ENCODE measurements at regions not wholly inside any gene's neighbourhood (a gene's known extent, or its start where the extent isn't known, plus 50 kb on each side); places are given as distances from the start of the nearest gene placed in this dataset.

DNA sequence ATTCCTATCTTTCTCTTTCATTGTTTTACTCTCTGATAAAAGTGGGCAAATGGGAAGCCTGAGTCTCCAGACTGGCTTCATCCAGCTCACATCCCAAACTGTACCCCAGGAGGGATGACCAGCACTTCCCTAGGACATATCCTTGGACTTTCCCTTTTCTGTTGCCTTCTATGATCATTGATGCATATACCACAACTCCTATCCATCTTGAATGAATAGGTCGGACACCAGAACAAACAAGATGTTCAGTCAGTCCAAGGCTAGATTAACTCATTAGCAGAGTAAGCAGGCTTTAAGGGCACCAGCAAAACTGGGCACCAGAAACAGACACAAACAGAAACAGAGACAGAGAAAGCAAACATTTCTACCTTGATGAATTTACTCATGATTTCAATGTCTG is 159.1 kb upstream of the RGMB start:
- DNase-seq (ENCODE audit: low spot score): no peak

DNA sequence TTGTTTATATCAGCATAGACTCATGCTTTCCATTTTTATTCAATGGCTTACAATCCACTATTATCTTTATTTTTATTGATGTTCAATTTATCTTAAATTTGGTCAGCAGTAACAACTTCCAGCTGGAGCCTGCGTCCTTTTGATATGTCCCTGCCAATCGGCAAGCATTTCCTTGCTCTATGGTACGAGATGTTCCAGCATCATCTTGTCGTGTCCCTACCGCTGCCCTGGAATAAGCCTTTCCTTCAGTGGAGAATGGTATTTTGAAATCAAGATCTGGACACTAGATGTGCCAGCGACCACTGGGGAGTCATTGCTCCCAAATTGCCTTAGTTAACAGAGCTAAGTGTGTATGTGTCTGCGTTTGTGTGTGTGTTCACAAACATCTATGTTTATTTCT is 151.6 kb upstream of the RGMB start:
- no peak for DNase-seq (ENCODE audit: low spot score)

DNA sequence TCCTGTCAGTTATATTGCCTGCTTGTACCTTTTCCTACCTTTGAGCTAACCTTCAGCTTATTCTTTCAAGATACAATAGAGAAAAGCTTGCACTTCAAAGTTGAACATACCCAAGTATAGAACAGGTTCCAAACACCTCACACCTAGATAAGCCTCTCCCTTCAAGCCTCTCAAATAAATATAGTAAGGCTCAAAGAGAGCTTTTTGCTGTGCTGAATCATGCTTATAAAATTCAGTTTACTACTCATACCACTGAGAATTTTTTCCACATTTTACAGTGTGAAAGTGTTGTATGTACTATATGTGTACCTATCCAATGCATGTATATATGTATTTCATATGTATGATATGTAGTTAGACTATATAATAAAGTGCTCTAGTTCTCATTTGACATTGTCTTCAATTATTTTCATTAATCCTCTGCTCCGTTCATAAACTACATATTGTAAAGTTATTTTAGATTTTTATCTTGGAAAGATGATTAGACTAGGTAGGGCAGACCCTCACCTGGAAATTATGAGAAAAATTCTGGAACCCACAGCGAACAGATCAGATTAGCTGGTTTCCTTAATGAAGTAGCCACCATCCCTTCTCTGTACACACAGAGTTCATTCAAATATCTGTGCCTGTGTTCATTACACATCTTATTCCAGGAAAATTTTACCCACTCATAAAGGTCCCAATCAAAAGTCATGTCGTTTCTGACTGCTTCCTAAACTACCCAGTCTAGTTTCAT is 149.2 kb upstream of the RGMB start:
- no peak for DNase-seq (ENCODE audit: low spot score)

DNA sequence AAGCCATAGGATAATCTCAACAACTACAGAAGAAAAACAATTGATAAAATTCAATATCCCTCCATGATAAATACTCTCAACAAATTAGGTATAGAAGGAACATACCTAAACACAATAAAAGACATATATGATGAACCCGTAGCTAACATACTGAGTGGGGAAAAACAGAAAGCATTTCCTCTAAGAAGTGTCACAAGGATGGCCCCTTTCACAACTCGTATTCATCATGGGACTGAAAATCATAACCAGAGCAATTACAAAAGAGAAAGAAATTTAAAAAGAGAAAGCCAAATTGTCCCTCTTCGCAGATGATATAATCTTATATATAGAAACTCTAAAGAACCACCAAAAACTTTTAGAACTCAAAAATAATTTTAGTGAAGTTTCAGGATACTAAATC is 146.3 kb upstream of the RGMB start:
- no peak for DNase-seq (ENCODE audit: low spot score)

DNA sequence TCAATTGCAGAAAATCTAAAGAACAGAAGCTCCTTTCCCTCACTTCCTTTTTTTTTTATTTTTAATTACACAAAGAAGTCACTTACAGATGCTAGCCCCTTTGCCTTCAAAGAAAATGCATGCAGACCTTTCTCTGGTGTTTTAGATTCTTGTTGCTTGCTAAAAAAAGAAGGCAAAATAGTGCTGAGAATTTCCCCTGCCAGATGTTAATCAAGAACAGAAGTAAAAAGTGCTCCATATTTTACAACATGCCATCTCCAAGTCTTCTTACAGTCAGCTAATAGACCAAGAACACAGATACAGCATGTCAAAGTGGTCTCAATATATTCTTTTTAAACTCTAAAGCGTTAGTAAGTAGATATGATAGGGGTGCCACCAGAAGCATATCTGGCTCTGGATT is 142.8 kb upstream of the RGMB start:
- DNase-seq (ENCODE audit: low spot score): no peak

DNA sequence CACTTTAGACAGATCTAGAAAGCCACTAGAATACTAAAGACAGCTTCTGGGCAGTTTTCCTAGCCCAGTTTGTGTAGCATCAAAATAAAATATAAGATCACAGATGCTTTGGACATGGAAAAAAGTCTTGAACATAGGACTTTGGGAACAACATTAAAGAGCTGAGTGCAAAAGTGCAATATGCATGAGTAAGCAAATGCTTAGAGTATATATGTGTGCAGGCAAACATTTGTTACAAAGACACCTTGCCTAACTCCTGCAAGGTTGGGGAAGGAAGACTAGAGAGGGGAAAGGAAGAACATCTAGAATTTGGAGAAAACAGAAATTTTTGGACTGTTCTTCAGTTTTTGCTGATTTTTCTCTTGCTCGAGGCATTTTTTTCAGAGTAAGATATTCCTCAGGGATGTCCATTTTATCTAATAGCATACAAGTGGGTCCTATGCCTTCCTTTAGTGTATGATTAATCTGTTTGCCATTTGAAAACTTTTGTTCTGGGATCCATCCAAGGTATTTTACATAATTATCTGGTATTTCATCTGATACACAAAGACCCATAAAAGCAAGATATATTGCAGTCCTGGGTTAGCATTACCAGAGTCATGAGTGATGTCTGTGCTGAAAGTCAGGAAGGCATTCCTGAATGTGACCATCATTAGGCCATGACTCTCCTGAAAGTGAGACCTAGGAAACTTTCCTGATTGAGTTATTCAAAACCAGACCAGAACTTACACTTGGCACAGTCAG is 142.0 kb upstream of the RGMB start:
- peak; percentile 14 for DNase-seq (ENCODE audit: low spot score)

DNA sequence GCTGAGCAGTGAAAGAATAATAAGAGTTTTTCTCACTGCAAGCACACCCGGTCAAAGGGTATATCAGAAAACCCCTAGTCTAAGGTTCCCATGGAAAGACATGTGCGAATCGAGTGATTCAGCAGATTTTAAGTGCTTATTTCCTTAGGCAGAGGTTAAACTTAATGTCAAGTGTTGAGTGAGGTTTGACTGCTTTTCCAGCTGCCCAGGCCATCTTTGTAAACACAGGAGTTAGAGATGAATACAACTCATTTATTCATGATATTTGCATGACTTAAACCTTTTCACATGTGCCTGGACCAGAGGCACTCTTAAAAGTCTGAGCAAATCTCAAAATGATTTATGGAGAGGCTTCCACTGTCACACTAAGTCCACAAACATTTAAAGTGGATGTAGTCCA is 137.8 kb upstream of the RGMB start:
- DNase-seq (ENCODE audit: low spot score): no peak

DNA sequence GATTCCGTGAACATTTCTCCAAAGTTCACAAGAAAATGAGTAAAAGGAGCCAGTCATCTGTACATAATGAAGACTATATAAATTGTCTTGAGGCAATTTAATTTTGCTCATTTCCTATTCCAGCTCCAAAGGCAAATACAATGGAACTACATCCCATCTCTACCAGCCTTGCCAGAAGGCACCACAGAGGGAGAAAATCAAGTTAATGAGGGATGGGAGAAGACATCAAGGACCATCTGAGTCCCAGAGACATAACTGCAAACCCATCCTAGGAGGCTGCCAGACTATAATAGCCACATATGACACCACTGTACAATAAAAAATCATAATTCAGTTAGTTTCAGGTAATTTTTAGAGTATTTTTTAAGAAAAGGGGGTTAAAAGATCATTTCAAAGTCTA is 136.3 kb upstream of the RGMB start:
- no peak for DNase-seq (ENCODE audit: low spot score)

DNA sequence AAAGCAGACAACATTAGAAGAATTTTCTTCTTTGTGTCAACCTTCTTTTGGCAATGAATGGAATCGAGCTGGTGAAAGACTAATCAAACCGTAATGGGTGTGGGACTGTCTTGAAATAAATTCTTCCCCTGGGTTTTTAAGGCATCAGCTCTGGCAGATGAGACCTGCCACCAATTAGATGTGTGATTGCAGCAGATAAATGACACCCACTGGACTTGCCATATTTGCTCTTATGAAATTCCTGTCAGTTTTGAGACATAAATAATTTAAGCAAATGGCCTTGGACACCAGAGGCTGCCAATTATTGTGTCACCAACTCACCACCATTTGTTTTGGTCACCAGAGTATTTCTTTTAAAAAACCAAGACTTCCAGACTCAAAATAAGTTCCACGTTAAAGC is 135.9 kb upstream of the RGMB start:
- DNase-seq (ENCODE audit: low spot score): no peak

DNA sequence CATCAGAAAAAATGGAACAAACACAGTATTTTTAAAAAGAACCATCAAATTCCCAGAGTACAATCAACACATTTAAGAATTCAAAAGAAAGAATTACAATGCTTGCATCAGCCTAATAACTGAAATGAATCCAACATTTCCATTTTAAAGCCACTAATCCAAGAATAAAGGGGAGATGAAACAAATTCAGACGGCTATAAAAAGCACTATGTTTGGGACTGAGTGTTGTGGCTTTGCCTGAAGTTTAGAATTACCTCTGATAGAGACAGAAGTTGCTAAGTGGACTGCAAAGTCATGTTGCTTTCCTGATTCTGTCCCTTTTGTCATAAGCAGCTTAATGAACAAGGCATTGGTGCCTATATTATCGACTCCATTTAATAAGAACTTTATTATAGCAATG is 135.4 kb upstream of the RGMB start:
- DNase-seq (ENCODE audit: low spot score): no peak

DNA sequence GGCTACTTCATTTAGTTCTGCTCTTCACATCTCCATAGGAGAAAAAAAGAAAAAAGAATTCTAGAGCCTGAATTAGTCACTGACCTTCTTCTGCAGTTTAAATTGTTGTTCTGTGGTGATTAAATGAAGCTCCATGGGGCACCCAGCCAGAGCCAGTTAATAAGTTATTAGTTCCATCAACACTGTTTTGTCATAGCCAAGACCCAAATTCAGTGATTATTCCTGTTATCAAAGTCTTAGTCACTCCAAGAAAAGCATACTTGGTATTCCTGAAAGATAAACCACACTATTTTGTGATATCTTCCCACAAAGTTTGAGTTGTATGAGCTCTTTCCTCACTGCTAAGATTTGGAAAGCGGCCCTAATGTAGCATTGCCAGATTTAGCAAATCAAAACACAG is 134.8 kb upstream of the RGMB start:
- peak; percentile 10 for DNase-seq (ENCODE audit: low spot score)

DNA sequence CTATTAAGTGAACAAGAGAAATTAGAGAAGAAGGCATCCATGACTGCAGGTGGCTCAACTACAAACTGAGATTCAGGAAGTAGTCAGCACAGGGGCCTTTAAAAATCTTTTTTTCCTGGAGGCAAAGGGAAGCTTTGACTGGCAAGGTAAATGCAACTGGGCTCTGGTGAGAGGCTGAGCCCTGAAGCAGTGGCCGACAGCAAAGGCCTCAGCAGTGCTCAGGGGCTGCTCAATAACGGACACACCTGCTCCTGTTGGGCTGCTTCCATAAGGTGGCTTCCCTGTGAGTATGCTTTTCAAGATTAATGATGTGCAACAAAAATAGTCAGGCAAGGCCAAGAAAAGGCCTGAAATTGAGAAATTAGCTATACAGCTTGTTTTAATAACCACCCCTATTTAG is 134.2 kb upstream of the RGMB start:
- DNase-seq (ENCODE audit: low spot score): no peak

DNA sequence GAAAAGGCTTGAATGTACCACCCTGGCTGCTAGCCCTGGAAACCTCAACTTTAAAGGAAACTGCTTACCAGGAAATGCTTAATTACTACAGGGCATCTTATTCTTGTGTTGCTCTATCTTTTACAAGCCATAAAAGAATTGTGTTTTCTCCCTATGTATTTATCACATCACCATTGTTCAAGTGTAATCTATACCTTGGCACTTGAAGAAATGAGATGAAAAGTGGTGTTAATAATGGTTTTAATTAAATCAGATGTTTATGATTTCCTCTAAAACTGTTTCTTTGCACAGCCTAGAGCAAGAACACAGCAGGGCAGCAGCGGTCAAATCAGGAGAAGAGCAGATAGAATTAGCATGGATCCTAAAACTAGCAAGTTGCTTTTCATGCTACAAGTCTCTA is 131.8 kb upstream of the RGMB start:
- DNase-seq (ENCODE audit: low spot score): no peak

DNA sequence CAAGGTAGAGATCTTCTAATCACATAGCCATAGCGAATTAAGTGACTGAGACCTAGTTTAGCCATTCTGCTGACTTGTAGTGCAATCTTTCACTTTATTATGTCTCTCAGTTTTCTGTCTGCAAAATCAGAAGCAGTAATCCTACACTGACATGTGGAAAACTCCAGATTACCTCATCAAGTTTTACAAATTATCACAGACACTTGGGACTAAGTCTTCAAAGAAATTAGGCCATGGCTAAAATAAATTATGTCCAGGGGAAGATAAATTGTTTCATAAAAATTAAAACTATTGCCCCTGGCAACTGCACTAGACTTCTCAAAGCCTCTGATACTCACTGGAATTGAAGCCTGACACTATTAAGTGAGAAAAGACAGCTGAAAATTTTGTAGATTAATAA is 129.9 kb upstream of the RGMB start:
- no peak for DNase-seq (ENCODE audit: low spot score)

DNA sequence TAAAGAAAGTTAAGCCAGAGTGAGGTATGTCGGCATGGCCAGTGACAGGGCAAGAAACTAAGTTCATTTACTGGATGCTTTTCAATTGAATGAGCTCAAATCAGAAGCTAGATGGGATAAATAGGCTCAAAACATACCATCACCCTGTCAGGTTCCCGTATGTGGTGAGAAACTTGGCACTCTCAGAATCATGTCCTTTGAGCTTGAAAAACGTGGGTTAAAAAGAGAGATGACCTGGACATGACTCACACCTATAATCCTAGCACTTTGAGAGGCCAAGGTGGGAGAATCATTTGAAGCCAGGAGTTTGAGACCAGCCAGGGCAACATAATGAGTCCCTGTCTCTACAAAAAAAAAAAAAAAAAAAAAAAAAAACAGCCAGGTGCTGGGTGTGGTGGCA is 121.7 kb upstream of the RGMB start:
- no peak for DNase-seq (ENCODE audit: low spot score)

DNA sequence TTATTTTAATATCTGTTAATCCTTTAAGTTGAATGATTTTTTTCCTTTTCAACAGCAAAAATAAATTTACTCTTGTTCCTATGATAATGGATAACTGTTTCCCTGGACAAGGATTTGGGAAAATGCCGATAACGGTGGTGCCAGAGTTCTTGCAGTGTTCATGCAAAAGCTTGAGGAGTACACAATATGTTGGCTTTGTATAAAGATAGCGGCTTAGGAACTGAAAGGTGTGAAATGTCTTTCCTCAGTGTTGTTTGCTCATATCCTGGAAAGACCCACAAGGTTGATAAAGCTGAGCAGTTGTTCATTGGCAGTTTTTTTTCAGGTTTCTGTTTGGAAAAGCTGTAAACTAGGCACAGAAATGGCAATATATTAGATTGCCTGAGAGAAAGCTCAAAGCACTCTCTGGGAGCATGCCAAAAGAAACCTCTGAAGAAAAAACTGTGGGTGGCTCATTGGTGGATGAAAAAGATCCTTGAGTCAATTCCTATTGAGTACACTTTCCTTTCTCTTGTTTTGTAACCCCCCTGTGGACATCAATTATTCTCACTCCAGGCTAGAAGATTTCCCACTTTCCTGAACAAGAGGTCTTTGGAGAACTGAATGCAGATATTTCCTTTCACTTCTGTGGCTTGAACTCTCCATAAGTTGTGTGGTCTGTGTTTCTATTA is 117.2 kb upstream of the RGMB start:
- DNase-seq (ENCODE audit: low spot score): no peak

DNA sequence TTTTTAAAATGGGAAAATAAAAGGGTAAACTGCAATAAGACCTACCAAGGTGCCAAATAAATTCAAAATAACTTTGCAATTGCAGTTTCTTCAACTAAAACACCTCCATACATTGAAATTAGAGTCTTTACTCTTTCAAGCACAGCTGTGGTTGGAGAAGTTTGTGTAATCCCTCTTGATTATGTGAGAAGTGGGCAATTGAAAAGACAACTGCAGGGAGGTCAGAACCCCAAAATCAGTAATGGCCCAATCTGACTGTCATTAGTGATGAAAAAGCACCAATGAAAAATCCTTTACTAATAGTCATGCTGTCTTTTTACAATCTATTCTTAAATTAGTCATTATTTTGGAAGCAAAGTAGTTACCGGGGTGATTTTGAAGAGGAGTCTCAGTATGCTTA is 116.7 kb upstream of the RGMB start:
- DNase-seq (ENCODE audit: low spot score): no peak

DNA sequence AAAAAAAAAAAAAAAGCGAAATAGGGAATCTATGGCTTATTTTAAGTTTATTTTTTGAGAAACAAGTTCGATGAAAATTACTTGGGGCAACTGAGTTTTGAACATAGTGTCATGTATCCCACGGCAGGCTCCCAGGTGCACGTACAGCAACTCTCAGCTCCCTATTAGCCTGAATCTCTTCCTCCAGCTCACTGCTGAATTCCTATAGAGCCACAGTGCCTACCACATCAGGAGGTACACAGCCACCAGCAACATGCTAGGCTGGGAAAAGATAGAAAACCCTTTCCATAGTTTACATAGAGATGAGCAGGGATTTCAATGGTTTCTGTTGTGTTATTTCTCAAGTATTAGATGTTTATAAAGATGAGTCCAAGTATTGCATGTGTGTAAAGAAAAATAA is 115.9 kb upstream of the RGMB start:
- no peak for DNase-seq (ENCODE audit: low spot score)

DNA sequence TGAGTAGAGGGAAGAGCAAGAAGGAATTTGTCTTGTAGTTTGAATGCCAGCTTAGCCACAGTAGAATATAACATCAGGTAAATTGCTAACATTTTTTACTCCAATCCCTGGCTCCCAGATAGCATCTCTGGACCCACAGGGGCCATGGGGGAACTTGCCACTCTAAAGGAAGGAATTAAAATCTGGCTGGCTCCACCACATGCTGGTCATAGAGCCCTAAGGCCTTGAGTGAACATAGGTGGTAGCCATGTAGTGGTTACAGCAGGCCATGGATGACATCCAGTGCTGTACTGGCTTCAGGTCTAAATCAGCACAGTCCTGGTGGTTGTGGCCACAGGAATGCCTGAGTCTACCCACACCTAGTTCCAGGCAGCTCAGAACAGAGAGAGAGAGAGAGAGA is 109.9 kb upstream of the RGMB start:
- no peak for DNase-seq (ENCODE audit: low spot score)

DNA sequence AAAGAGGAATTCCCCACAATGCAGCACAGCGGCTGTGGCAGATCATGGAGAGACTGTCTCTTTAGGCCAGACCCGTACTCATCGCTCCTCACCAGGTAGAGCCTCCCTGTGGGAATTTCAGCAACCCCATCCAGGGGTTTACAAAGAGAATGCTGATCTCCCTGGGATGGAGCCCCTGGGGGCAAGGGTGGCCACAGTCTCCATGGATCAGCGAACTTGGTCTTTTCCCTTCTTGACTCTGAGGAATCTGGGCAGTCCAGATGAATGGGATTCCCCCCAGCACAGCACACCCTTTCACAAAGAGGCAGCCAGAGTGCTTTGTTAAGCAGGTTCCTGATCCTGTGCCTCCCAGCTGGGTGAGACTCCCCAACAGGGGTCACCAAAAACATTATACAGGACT is 108.7 kb upstream of the RGMB start:
- DNase-seq (ENCODE audit: low spot score): no peak

DNA sequence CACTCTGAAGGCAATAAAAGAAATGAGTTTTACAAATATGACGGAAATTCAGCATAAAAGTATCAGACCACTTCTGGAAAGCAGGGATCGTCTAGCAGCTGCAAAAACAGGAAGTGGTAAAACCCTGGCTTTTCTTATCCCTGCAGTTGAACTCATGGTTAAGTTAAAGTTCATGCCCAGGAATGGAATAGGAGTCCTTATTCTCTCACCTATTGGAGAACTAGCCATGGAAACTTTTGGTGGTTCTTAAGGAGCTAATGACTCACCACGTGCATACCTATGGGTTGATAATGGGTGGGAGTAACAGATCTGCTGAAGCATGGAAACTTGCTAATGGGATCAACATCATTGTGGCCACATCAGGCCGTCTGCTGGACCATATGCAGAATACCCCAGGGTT is 93.5 kb upstream of the RGMB start:
- no peak for DNase-seq (ENCODE audit: low spot score)

DNA sequence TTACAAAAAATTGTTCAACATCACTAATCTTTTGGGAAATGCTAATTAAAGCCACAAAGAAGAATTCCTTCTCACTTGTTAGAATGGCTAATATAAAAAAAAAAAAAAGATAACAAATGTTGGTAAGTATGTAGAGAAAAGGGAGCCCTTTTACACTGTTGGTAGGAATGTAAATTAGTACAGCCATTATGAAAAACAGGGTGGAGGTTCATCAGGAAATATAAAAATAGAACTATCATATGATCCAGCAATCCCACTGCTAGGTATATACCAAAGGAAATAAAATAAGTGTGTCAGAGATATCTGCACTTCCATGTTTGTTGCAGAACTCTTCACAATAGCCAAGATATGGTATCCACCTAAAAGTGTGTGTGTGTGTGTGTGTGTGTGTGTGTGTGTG is 83.5 kb upstream of the RGMB start:
- DNase-seq (ENCODE audit: low spot score): no peak

DNA sequence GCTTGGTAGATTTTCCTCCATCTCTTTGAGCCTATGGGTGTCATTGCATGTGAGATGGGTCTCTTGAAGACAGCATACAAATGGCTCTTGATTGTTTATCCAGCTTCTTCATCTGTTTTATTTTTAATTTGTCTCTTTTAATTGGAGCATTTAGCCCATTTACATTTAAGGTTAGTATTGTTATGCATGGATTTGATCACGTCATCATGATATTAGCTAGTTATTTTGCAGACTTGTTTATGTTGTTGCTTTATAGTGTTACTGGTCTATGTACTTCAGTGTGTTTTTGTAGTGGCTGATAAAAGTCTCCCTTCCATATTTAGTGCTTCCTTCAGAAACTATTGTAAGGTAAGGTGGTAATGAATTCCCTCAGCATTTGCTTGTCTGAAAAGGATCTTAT is 78.6 kb upstream of the RGMB start:
- DNase-seq (ENCODE audit: low spot score): no peak

DNA sequence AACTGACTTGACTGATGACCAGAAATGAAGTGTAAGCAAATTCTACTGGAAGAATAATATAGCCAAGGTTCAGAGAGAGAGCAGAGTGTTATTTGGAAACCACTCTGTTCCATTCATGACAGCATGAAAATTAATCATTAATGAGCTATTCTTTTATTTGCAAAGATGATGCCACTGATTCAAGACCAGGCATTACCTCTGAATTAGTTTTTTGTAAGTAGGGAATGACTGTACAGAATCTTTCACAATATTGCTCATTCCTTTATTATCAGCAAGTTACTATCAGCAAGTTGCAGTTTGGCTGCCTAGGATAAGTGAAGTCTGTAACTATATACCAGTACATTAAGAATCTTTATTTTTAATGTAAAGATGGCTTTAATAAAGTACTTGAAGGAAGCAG is 75.1 kb upstream of the RGMB start:
- DNase-seq (ENCODE audit: low spot score): no peak
